G401.6 (cell line): ENCODE measurements at regions not wholly inside any gene's neighbourhood (a gene's known extent, or its start where the extent isn't known, plus 50 kb on each side); places are given as distances from the start of the nearest gene placed in this dataset.
"Not testable (repeated sequence)": the region's sequence is repeated elsewhere in the genome, so short reads cannot be mapped to it uniquely, and the experiment has no call there.

Experiments used
- FAIRE-seq: peaks from 2 replicates; lab custom pipeline; 2012; peaks lifted over from hg19 to GRCh38; lab: Jason Lieb, UNC

DNA sequence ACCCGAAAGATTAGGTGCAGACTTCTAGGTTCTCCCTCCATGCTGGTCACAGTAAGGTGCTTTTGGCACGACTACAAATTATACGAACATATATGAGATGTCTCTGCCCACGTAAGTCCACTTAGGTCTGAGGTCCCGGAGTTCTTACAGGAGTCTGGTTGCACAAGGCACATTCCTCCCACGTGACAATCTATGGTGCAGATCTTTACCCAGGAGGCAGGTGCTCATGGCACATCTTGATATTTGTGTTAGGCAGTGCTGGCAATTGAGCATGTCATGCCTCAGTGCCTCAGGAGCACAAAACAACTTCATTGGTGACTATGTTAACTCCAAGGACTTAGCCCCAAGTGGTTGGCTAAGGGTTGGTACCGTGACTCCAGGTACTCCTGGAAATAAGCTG lies 92.0 kb upstream of the AMN1 start:
- FAIRE-seq = no peak

DNA sequence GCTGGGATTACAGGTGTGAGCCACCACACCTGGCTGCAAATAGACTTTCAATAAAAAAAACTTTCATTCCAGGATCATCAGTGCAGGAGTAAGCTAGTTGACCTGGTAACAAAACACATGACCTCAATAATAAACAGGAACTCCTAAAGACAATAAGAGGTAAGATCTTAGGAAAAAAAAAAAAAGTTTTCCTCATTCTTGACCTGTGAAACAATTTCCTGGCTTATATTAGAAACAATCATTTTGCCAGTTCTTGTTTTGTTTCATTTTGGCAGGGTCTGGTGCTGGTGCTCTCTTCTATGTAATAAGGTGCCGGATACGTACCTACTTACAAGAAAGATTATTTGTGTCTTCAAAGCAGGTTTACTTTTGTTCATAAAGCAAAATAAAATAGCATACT lies 90.6 kb upstream of the AMN1 start:
- no peak for FAIRE-seq

DNA sequence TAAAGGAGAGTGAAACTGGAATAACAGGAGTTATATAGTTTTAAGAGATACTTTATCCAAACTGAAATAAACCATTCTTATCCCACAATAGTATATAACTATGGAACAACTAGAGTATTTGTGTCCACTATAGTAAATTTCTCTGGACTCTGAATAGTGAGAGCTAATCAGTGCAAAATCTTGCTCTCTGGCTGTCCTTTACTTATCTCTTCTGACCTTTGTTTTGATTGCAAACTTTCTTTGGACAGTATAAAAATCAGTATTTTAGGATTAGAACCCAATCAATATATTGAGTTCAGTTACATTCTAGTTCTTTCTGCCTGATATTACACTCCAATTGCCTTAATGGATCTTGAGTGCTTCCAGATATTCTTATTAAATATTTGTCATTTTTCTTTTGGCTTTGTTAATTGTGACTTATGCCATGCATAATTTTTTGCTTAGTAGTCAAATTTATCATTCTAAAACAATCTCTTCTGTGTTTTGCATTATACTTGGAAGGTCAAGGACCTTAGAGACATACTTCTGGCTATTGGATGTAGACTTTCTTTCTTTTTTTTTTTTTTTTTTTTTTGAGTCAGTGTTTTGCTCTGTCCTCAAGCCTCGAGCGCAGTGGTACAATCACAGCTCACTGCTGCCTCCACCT lies 89.9 kb upstream of the AMN1 start:
- FAIRE-seq = no peak

DNA sequence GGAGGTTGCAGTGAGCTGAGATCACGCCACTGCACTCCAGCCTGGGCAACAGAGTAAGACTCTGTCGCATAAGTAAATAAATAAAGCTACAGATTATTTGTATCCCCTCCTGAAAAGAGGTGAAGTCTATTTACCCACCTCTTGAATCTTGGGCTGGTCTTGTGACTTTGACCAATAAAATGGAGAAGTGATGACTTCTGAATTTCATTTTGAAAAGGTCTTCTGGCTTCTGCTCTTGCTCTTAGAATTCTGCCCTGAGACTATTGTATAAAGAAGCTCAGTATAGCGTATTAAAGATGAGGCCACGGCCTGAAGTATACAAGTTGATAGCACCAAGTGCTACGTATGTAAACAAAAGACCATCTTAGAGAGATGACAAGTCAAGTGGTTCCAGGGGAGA lies 88.3 kb upstream of the AMN1 start:
- FAIRE-seq = no peak

- FAIRE-seq = no peak
Observed at GRCh38 chr12:31815096-31815495, 86.3 kb upstream of the AMN1 start.

- FAIRE-seq = no peak
Observed at GRCh38 chr12:31813305-31813704, 84.5 kb upstream of the AMN1 start.

GRCh38 chr12:31807773-31808097 lies 78.9 kb upstream of the AMN1 start:
- no peak for FAIRE-seq

DNA sequence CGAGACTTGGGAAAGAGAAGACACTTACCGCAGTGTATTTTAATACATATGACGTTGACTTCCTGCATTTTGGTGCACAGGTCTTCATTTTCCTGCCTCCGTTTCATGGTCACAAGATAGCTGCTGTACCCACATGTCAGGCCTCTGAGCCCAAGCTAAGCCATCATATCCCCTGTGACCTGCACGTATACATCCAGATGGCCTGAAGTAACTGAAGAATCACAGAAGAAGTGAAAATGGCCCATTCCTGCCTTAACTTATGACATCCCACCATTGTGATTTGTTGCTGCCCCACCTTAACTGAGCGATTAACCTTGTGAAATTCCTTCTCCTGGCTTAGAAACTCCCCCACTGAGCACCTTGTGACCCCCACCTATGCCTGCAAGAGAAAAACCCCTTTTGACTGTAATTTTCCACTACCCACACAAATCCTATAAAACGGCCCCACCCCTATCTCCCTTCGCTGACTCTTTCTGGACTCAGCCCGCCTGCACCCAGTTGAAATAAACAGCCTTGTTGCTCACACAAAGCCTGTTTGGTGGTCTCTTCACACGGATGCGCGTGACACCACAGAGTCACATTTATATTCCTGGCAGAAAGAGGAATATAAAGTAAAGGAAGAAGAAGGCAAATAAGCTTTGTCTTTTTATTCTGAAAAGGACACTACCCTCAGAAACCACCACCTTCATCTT lies 78.4 kb upstream of the AMN1 start:
- FAIRE-seq = not testable (repeated sequence)

- FAIRE-seq = not testable (repeated sequence)
Observed at GRCh38 chr12:31805681-31806080, 76.9 kb upstream of the AMN1 start.

DNA sequence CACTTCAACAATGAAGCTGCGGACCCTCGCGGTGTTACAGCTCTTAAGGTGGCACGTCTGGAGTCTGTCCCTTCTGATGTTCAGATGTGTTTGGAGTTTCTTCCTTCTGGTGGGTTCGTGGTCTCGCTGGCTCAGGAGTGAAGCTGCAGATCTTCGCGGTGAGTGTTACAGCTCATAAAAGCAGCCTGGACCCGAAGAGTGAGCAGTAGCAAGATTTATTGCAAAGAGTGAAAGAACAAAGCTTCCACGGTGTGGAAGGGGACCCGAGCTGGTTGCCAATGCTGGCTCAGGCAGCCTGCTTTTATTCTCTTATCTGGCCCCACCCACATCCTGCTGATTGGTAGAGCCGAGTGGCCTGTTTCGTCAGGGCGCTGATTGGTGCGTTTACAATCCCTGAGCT lies 75.9 kb upstream of the AMN1 start:
- not testable (repeated sequence) for FAIRE-seq

GRCh38 chr12:31804185-31804504 lies 75.3 kb upstream of the AMN1 start:
- no peak for FAIRE-seq

GRCh38 chr12:31803306-31804184 lies 74.7 kb upstream of the AMN1 start:
- no peak for FAIRE-seq

- no peak for FAIRE-seq
Observed at GRCh38 chr12:31801872-31802271, 73.1 kb upstream of the AMN1 start.

GRCh38 chr12:31797230-31797872 lies 68.5 kb upstream of the AMN1 start:
- no peak for FAIRE-seq

GRCh38 chr12:31796270-31796951 lies 67.6 kb upstream of the AMN1 start:
- FAIRE-seq = no peak

- FAIRE-seq = no peak
Observed at GRCh38 chr12:31794745-31795144, 65.9 kb upstream of the AMN1 start.

DNA sequence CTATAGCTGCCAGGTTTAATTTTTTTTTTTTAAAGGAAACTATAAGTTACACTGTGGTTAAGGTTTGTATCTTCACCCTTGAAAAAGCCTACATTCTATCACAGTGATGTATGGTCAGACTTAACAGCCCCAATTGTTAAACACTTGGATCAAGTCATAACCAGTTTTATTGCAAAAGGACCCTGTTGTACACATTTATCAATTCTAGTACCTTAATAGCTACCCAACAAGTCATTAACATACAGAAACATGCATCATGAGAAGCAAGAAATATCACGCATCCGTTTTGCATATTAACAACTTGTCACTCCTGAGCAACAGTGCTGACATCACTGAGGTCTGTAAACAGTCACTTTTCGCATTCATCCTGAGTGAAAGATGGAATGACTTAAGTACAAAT lies 62.4 kb upstream of the AMN1 start:
- FAIRE-seq = not testable (repeated sequence)

DNA sequence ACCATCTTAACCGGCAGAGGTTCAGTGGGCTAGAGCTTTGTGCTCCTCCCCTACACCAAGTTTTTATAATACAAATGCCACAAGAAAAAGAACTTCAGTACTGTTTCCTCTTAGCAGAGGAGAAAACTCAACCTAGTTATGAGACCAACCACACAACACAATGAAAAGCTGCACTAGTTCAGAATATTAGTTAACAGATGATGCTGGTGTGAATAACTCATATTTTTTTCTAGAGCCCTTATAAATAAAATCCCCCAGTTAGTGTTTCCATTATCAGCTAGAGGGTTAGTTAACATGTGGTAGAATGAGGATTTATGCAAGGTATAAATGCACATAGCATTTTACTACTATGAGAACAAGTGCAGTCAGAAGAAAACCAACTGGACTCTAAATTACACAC lies 61.9 kb upstream of the AMN1 start:
- FAIRE-seq = no peak

DNA sequence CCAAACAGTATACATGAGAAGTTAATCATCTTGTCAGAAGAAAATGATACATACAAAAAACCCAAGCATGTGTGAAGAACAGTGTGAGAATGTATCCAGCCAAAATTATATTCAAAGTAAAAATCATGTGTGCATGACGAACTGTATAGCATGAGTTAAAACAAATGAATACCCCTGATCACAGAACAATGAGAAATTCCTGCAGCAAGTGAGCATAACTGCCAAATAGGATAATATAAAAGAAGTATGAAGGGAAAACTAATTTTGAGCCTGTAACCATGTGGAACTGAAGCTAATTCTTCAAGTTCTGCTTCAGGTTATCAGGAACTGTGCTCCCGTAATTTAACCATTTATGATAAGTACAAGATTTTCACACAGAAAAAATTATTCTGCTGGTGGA lies 56.5 kb upstream of the AMN1 start:
- FAIRE-seq = no peak

GRCh38 chr12:31783996-31784645 lies 55.3 kb upstream of the AMN1 start:
- no peak for FAIRE-seq

DNA sequence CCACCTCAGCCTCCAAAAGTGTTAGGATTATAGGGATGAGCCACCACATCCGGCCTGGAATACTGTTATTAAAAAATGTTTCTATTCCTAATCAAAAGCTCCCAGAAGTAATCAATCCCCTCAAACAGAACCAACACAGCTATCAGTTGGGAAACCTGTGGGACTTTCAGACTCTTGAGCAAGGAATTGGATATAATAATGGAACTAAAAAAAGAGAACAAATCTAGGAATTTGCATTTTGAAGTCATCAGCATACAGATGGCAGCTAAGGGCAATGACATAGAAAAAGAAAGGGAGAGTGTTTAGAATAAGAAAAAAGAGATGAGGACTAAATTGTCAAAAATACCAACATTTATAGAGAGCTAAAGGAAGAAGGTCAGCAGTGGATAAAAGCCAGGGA lies 54.7 kb upstream of the AMN1 start:
- FAIRE-seq = no peak
